ENCODE measurements at regions not wholly inside any gene's neighbourhood (a gene's known extent, or its start where the extent isn't known, plus 50 kb on each side); places are given as distances from the start of the nearest gene placed in this dataset.

DNA sequence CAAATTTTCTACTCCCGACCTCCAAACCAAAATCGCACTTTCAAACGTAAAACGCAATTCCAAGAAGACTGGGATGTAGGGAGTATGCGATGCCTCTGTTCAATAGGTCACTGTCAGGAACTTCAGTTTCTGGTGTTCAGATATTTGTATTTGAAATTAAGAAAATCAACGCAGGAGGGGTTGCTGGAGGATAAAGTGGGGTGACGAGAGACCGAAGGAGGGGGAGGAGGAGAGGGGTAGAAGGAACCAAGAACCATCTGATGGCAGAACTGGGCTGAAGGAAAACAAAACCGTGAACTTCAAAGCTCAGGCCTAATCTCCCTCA, 293.8 kb upstream of the NFE2L3 start:
- TF ChIP-seq, protein P1, sequence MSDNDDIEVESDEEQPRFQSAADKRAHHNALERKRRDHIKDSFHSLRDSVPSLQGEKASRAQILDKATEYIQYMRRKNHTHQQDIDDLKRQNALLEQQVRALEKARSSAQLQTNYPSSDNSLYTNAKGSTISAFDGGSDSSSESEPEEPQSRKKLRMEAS (IDR thresholded peaks at IDR 0.05; ENCODE audit: insufficient read depth, insufficient read length): no peak
- no peak for TF ChIP-seq EZH2 (IDR thresholded peaks at IDR 0.05; ENCODE audit: borderline replicate concordance, low read depth, low read length, severe bottlenecking)
- TF ChIP-seq MYC (IDR thresholded peaks at IDR 0.05; ENCODE audit: low read depth, low read length): no peak
- no peak for TF ChIP-seq POLR2AphosphoS5 (IDR thresholded peaks at IDR 0.05; ENCODE audit: insufficient read depth, low read depth, low read length)
- TF ChIP-seq GATA2 (IDR thresholded peaks at IDR 0.05; ENCODE audit: insufficient read depth, insufficient read length, low read depth, low read length): no peak
- TF ChIP-seq POLR2A (IDR thresholded peaks at IDR 0.05; ENCODE audit: low read depth, low read length): no peak
- TF ChIP-seq JUN (IDR thresholded peaks at IDR 0.05; ENCODE audit: borderline replicate concordance, insufficient read depth, insufficient read length, low read depth): no peak
- TF ChIP-seq, protein P2, sequence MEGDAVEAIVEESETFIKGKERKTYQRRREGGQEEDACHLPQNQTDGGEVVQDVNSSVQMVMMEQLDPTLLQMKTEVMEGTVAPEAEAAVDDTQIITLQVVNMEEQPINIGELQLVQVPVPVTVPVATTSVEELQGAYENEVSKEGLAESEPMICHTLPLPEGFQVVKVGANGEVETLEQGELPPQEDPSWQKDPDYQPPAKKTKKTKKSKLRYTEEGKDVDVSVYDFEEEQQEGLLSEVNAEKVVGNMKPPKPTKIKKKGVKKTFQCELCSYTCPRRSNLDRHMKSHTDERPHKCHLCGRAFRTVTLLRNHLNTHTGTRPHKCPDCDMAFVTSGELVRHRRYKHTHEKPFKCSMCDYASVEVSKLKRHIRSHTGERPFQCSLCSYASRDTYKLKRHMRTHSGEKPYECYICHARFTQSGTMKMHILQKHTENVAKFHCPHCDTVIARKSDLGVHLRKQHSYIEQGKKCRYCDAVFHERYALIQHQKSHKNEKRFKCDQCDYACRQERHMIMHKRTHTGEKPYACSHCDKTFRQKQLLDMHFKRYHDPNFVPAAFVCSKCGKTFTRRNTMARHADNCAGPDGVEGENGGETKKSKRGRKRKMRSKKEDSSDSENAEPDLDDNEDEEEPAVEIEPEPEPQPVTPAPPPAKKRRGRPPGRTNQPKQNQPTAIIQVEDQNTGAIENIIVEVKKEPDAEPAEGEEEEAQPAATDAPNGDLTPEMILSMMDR (IDR thresholded peaks at IDR 0.05; ENCODE audit: extremely low read depth in 1 of 2, insufficient read depth in 1 of 2, low read depth in 1 of 2, low read length in 2 of 2): no peak
- no peak for TF ChIP-seq FOS (IDR thresholded peaks at IDR 0.05; ENCODE audit: borderline replicate concordance, insufficient read depth, low read length)
- Histone ChIP-seq H3K4me2 (ENCODE audit: insufficient read depth, low read length) (no peak overlapping the region), H2AFZ (ENCODE audit: low read depth, low read length) (no peak overlapping the region), H3K27me3 (ENCODE audit: control insufficient read depth in 2 of 2, insufficient read depth in 2 of 2, low read length in 2 of 2) (peaks cover 46 to 48% of the 10 kb centered on the region in 2 experiments), H3K9ac (replicated peaks; ENCODE audit: extremely low read depth, insufficient read depth, low read length) (no peak overlapping the region), H3K4me1 (ENCODE audit: control insufficient read depth, extremely low read depth, insufficient read depth, low read length) (peaks cover 18% of the 10 kb centered on the region), H3K79me2 (ENCODE audit: control insufficient read depth, insufficient read depth, low read length) (no peaks in the 10 kb centered on the region), H3K27ac (ENCODE audit: insufficient read depth, low read depth, low read length) (no peak overlapping the region), H4K20me1 (replicated peaks; ENCODE audit: control insufficient read depth, extremely low read depth, insufficient read depth, low read length) (no peaks in the 10 kb centered on the region), H3K9me3 (replicated peaks; ENCODE audit: control insufficient read depth, insufficient read depth, low read length) (no peaks in the 10 kb centered on the region), H3K9me1 (replicated peaks; ENCODE audit: control insufficient read depth, extremely low read depth, insufficient read depth, low read length) (no peaks in the 10 kb centered on the region), H3K4me3 (replicated peaks in 1 of 3; ENCODE audit: insufficient read depth in 1 of 3, low read depth in 1 of 3, low read length in 3 of 3) (no peak overlapping the region), H3K36me3 (ENCODE audit: control insufficient read depth in 2 of 2, extremely low read depth in 1 of 2, insufficient read depth in 2 of 2, low read length in 2 of 2) (no peaks in the 10 kb centered on the region)
- ChIA-PET CTCF (no interaction called here), POLR2A (no interaction called here)
- BruUV-seq (replicated peaks): no TSS peak
- DNase-seq (ENCODE audit: low read depth, low spot score) (no peak), FAIRE-seq (no peak)
- dilution Hi-C loops (cut with MboI; ENCODE audit: extremely low pct_ligation_motif_present, low sequenced_read_pairs): no loop called here
- intact Hi-C loops (cut with micrococcal nuclease): loop anchor here (5.0 kb wide), 1 partner anchor 1329 kb away; the partner anchor contains the start of gene HOXA11
